ENCODE measurements at regions not wholly inside any gene's neighbourhood (a gene's known extent, or its start where the extent isn't known, plus 50 kb on each side); places are given as distances from the start of the nearest gene placed in this dataset.

DNA sequence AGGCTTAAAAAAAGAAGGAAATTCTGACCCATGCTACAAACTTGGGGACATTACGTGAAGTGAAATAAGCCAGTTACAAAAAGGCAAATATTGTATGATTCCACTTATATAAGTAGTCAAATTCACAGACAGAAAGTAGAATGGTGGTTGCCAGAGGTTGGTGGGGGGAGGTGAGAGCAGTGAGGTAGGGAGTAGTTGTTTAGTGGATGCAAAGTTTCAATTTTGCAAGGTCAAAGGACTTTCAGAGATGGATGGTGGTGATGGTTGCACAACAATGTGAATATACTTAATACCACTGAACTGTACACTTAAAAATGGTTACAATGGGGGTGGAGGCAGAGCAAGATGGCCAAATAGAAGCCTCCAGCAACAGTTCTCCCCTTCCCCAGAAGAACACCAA, 86.2 kb upstream of the PLXNC1 start:
- no peak for TF ChIP-seq CTCF (conservative IDR thresholded peaks at IDR 0.05; ENCODE audit: low read length)
- no peak for TF ChIP-seq EZH2phosphoT487 (IDR thresholded peaks at IDR 0.05; ENCODE audit: borderline replicate concordance)

All from Loucy (cell line).